ENCODE measurements at regions not wholly inside any gene's neighbourhood (a gene's known extent, or its start where the extent isn't known, plus 50 kb on each side); places are given as distances from the start of the nearest gene placed in this dataset.

- DNase-seq = no peak
Observed at GRCh38 chr11:112590764-112591163, 330.1 kb upstream of the PLET1 start.

GRCh38 chr11:112593440-112593839 lies 332.8 kb upstream of the PLET1 start:
- no peak for DNase-seq

GRCh38 chr11:112596324-112596723 lies 335.7 kb upstream of the PLET1 start:
- DNase-seq = no peak

DNA sequence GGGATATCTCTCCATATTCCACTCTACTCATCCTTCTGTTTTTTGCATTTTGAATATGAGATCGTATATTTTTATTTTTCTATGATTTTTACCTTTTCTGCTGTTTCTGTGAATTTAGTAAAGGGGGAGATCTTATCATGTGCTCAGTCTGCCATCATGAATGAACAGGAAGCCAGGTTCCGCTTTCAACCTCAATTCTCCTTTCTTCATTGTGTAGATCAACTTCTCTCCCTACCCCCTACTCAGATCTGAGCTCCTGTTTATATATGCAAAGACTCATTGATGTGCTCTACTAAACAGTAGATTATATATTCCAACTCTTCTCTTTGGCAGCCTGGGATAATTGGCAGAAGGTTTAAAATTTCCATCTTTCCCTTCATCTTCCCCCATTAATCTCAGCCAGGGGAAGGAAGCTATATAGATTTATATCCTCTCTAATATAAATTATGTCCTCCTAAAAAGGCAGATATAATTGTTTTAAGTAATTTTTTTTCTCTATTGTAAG lies 336.7 kb upstream of the PLET1 start:
- no peak for DNase-seq

- DNase-seq = no peak
Observed at GRCh38 chr11:112599265-112599664, 338.6 kb upstream of the PLET1 start.

GRCh38 chr11:112599856-112600533 lies 339.3 kb upstream of the PLET1 start:
- peak in 2 of 4 experiments; percentile 39 to 41 for DNase-seq

DNA sequence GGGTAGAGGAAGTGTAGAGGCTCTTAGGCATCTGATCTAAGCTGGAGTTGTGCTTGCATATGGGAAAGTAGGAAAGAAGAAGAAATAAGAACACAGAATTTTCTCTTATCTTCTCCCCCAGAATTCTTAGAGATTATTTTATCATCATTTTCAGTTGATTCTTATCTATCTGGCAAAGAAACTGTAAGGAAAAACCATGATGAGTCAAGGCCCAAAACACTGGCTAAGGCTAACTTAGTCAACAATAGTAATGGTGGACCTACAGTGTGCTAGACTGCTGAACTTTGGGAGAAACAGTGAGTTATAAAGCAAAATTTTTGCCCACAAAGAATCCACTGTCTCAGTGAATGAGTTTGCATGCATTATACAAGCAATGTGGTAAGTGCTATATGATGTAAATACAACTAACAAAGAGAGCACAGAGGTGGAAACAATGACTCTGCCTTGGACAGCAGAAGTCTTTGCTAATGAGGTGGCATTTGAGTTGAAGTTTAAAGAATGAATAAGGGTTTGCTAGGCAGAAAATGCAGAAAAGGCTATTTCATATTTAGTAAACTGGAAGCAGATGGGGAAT lies 344.5 kb upstream of the PLET1 start:
- DNase-seq = no peak

- DNase-seq = no peak
Observed at GRCh38 chr11:112606656-112607055, 346.0 kb upstream of the PLET1 start.

DNA sequence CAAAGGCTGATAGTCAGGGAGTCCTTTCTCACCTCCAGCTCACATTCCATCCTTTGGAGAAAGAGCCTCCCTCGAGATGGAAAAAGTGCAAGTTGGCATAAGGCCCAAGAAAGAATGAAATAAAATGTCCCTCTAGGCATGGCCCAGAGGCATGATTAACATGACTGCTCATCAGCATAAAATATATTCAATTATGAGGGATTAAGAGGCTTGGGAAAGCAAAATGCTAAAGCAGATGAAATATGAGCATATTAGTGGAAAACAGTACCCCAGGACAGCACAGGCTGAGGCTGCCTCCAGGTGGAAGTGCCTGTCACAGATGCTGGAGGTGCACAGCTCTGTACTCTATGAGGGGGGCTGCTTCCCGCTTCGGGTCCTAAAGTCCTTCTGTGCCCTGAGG lies 347.8 kb upstream of the PLET1 start:
- DNase-seq = no peak

DNA sequence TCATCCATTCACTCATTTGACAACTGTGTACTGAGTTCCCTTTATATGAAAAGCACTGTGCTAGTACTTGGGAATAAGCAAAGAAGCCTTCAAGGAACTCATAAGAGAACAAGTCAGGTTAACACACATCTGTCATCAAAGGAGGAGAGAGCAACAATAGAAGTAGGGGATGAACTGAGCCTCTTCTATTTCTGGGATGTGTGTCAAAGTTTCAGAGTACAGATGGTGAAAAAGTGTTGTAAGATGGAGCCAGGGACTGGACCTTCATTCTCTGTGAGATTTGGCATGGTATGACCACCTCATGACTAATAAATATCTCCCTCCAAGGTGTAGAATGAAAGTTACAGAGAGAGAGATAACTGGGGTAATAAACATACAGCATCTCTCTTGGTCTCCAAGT lies 349.8 kb upstream of the PLET1 start:
- DNase-seq = no peak

DNA sequence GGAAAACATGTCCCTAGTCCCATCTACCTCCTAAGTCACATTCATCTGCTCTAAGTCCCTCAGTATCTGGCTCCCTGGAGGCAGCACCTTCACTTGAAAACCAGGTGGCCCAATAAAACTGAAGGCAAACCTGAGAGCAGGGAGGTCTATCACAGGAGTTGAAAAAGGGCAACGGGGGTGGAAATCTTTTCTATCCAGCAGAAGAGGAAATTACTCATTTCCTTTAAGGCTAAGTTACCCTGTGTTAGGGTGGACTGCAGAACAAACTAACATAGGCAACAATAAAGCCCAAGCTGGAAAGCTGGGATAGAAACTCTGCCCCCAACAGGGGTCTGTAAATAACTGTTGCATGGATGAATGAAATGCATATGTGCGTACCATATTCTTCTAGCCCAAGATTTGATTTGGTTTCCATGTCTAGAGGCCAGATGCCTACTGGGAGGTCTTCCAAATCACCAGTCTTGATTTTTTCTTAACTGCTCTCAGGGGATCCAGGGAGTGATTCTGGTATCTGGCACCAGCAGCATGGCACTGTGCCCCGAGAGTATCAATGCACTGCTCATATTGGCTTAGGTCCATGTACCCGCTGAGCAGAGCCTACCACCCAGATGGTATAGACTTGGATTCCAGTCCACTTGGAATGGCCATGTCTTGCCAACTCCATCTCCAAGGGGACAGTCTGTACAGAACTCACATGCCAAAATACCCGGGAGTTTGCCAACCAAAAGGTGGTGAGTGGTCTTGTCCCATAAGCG lies 350.0 kb upstream of the NCAM1 start:
- peak; percentile 15 to 47 (median 30) for DNase-seq

DNA sequence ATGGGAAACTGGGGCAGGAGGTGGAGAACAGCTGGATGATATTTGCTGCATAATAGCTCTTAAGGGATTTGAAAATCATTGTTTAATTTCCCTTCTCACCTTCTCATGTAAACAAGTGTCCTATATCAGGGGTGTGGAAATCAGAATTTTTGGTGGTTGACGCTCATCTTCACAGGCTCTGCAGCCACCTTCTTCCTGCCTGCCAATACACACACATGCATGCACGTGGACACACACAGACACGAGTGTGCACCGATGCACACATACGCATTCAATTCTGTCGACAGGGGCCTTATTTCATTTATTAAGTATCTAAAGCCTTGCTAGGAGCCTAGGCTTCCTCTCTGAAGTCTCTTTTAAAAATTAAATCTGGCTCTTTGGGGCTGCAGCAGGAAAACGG lies 349.4 kb upstream of the NCAM1 start:
- no peak for DNase-seq

DNA sequence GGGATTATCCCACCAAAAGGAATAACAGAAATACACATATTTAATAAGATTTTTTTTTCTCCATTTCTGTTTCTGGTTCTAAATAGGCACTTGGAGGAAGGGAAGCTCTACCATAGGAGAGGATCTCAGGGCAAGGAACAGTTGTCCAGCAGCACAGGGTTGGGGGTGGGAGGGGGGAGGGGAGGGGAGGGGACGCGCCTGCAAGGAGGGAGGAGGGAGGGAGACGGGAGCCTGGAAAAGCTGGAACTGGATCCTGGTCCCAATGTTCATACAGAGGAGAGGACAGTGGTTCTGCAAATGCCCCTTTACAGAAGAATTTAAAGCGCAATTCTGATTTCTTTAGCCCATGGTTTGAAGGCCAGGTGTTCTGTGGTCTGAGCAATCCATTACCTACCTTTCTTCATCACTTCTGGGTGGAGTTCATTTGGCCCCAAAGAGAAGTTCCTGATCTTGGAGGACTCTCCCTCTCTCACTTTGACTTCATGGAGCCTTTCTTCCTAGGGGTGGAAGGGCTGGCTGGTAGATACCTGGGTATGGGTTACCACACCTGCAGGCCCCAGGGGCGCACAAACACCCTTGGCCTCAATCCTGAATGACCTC lies 348.9 kb upstream of the NCAM1 start:
- DNase-seq = no peak

DNA sequence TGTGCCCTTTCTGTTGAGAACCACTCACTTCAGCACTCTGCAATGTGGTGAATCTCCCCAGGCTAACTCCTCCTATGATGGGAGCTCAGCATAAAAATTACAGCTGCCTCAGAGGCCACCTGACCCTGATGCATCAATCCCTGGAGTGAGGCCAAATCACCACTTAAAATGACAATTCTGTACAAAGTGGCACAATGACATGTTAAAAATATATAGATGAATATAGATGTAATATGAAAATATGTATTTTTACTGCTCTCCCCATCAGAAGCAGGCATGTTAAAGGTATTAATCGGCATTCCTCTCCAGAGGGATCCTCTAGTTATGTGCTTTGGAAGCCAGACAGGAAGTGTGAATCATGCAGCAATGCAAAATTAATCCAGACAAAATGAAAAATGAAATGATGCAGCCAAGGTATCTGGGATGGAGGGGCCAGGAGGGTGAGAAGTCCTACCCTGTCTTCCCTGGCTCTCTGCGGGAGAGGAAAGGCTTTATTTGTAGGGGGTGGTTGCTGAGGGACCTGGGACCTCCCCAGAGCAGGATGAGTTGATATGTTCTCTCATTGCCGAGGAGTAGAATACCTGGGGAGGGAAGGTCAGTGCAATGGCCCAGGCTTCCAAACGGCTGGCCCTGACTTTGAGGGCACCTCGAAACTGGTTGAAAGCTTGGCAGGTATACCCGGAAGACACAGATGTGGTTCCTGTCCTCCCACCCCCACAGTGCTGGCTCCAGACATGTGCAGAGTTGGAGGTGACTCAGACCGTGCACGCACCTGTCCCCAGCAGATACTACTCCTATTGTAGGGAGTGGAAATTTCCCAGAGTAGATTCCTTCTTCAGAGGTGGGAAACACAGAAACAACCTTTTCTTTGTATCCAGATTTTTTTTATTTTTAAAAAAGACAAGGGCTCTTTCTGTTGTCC lies 347.9 kb upstream of the NCAM1 start:
- DNase-seq = peak; percentile 45 to 67 (median 58)

- no peak for DNase-seq
Observed at GRCh38 chr11:112614605-112615004, 346.6 kb upstream of the NCAM1 start.

GRCh38 chr11:112615238-112615637 lies 346.0 kb upstream of the NCAM1 start:
- no peak for DNase-seq

DNA sequence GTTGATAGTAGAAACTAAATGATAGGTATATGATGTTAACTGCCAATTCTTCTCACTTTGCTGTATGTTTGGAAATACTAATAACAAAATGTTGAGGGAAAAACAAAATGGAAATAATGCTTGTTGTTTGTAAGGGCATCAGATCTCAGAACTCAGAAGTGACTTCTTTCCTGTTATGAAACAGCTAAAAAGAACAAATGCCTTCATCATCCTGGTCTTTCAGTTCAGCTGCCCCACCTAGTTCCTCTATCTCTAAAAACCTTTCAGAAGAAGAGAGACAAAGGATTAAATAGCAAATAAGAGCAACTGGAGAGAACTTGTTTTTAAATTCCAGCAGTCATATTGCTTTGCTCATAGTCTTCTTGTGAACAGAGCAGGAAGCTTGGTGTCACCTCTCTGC lies 345.3 kb upstream of the NCAM1 start:
- peak in 3 of 4 experiments; percentile 36 to 62 (median 60) for DNase-seq

DNA sequence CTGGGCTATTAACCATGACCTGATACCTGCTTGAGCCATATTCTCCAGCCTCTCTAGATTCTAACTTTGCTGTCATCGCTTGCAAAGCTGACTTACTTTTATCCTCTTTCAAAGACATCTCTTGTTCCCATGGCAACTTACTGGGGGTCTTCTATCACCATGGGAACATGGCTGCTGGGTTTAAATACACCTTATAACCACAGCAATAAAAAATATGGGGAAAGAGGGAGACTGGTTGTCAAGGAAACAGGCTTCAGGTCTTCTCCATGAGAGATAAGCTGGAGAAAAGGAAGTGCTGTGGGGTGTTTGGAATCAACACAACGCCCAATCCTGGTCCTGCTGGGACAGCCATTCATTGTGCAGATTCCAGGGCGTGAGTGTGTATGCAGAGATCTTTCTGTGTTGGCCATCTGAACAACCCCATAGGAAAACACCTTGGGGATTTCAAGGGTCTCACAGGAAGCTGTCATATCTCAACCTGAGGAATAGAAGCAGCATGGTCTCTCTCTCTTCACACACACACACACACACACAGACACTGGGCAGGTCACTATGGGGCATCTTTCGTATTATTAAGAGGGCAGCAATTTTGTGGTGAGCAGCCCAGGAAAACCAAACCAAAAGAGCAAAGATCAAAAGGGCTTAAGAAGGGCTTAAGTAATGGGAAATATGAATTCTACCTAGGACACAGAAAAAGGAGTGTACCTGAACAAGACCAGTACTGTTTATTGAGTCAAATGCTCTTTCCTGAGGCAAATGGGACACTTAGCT lies 344.7 kb upstream of the NCAM1 start:
- no peak for DNase-seq

DNA sequence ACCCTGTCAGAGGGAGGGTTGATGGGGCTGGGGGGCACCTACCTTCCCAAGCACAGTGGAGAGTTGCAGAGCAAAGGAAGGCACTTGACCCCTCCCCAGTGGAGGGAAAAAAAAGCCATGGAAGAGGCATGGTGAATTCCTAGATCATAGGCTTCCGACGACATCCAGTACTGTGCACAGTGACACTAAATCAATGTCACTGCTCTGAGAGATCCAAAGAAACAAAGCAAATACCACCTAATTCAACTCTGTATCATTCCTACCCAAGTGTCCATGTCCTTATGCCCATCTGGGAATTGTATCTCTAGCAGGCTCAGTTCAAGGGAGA lies 344.2 kb upstream of the NCAM1 start:
- no peak for DNase-seq

DNA sequence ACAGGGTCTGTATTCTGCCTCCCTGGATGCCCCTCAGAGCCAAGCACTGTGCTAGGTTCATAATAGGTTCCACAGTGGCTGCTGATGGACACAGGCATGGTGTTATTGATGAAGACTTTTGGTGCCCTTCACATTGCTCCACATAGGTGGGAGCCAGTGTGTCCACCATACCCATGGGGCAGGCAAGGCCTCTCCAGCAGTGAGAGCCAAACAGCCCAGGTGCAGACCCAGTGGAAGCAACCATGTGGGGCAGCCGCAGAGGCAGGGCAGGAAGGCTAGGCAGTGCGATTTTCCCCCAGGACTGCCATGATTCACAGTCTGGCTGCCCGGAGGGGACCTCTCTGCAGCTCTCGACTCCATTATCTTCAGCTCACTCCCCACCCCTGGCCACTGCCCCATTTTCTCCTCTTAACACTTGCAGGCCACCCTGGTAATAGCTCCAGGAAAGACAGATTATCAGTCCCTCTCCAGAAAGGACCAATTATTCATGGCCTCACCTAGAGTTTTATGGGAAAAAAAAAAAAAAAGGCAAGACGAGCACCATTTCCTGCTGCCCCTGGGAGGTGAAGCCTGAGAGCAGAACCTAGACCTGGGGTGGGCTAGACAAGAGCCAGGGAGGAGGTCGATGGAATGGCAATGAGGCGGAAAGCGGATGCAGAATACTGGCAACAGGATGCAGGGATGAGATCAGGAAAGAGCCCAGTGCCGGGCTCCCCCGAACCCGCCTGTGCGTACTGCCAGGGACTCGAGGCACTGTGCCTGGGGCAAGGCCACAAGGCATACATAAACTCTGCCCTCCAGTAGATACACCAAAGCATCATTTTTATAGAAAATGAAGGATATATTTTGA lies 343.0 kb upstream of the NCAM1 start:
- DNase-seq = no peak

DNA sequence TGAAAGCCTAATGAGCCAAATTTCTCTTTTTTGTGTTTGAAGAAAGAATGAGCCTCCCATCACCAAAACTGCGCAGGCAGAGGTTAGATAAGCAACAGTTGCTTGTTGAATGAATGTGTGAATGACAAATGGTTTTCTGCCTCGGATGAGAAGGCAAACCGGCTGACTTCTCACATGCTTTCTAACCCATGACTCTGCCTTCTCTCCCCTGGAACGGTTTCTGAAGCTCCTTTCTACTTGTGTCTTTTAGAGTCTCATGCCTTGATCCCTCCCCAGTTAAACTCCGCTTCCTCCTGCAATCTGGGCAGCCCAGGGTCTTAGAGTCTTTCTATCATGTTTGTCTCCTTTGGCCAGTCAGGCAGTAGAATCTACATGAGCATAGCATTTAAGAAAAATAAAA lies 342.1 kb upstream of the NCAM1 start:
- no peak for DNase-seq
